ENCODE measurements at regions not wholly inside any gene's neighbourhood (a gene's known extent, or its start where the extent isn't known, plus 50 kb on each side); places are given as distances from the start of the nearest gene placed in this dataset.

GRCh38 chr18:67896451-67896850, 379.9 kb upstream of the DSEL start:
- Histone ChIP-seq H3K4me1 (ENCODE audit: control insufficient read depth, insufficient read depth, low read length) (no peaks in the 10 kb centered on the region), H3K4me3 (ENCODE audit: low read length) (no peak overlapping the region), H3K36me3 (ENCODE audit: control insufficient read depth, insufficient read depth, low read length) (no peaks in the 10 kb centered on the region), H3K27me3 (ENCODE audit: control insufficient read depth, insufficient read depth, low read length) (no peaks in the 10 kb centered on the region), H3K27ac (ENCODE audit: low read depth, low read length) (no peak overlapping the region), H3K9ac (ENCODE audit: low read length) (no peak overlapping the region)

DNA sequence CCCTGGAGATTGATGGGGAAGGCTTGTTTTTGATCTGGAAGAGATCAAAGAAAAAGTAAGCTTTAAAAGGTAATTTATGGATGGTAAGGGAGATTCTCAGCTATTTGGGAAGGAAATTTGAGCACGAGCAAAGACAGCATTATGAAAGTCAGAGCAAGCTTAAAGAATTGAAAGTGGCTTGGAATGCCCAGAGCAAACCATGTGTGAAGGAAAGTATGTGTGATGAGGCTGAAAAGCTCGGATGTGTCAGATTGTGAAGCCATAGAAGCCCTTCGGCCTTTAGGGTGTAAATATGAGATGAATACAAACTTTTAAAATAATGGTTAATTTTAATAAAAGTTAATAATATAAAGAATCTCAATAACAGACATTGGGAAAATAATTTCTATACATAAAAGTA, 377.4 kb upstream of the DSEL start:
- H3K27ac ChIP-seq (ENCODE audit: low read depth, low read length): no peak overlapping the region
- H3K9ac ChIP-seq (ENCODE audit: low read length): no peak overlapping the region
- H3K4me1 ChIP-seq (ENCODE audit: control insufficient read depth, insufficient read depth, low read length): no peaks in the 10 kb centered on the region
- no peak overlapping the region for H3K4me3 ChIP-seq (ENCODE audit: low read length)
- no peaks in the 10 kb centered on the region for H3K27me3 ChIP-seq (ENCODE audit: control insufficient read depth, insufficient read depth, low read length)
- no peaks in the 10 kb centered on the region for H3K36me3 ChIP-seq (ENCODE audit: control insufficient read depth, insufficient read depth, low read length)

DNA sequence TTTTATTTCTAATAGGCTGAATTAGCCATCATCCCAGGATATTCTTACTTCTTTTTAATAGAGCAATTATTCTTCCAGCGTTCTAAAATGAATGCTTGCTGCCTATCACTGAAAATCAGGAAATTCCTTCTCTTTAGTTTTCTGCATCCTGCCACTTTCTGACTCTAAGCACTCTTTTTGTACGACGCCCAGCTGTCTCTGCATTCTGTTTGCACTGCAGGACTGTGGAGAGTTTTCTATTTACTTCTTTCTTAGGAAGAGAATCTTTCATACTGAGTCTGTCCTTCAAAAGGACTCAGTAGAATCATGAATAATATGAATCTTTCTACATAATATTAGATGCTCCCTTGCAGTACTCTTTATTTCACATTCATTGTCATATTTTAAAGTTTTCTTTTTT, 360.4 kb upstream of the DSEL start:
- Histone ChIP-seq H3K27me3 (ENCODE audit: control insufficient read depth, insufficient read depth, low read length) (no peaks in the 10 kb centered on the region), H3K36me3 (ENCODE audit: control insufficient read depth, insufficient read depth, low read length) (no peaks in the 10 kb centered on the region), H3K4me1 (ENCODE audit: control insufficient read depth, insufficient read depth, low read length) (no peaks in the 10 kb centered on the region), H3K27ac (ENCODE audit: low read depth, low read length) (no peak overlapping the region), H3K9ac (ENCODE audit: low read length) (no peak overlapping the region), H3K4me3 (ENCODE audit: low read length) (no peak overlapping the region)

- Histone ChIP-seq H3K36me3 (ENCODE audit: control insufficient read depth, insufficient read depth, low read length) (no peaks in the 10 kb centered on the region), H3K27ac (ENCODE audit: low read depth, low read length) (no peak overlapping the region), H3K27me3 (ENCODE audit: control insufficient read depth, insufficient read depth, low read length) (no peaks in the 10 kb centered on the region), H3K4me3 (ENCODE audit: low read length) (no peak overlapping the region), H3K9ac (ENCODE audit: low read length) (no peak overlapping the region), H3K4me1 (ENCODE audit: control insufficient read depth, insufficient read depth, low read length) (no peaks in the 10 kb centered on the region)
Measured at GRCh38 chr18:67875944-67876343, 359.4 kb upstream of the DSEL start.

GRCh38 chr18:67875060-67875459, 358.5 kb upstream of the DSEL start:
- Histone ChIP-seq H3K9ac (ENCODE audit: low read length) (no peak overlapping the region), H3K27me3 (ENCODE audit: control insufficient read depth, insufficient read depth, low read length) (no peaks in the 10 kb centered on the region), H3K4me3 (ENCODE audit: low read length) (no peak overlapping the region), H3K36me3 (ENCODE audit: control insufficient read depth, insufficient read depth, low read length) (no peaks in the 10 kb centered on the region), H3K27ac (ENCODE audit: low read depth, low read length) (no peak overlapping the region), H3K4me1 (ENCODE audit: control insufficient read depth, insufficient read depth, low read length) (no peaks in the 10 kb centered on the region)

DNA sequence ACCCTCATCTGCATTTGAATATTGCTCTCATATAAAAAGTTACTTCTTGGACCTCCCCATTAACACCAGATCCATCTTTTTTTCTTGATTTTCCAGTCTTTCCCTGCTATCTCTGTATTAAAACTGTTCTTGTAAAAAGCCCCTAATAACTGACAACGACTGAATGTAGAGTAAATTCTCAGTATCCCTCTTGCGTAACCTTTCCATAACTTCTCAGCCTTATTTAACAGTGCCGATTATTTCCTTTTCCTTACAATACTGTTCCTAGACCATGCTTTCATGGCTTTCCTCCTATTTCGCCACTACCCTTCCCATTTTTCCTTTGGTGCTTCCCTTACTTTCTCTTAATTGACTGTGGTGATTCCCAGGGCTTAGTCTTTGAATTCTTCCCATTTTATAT, 348.9 kb upstream of the DSEL start:
- H3K4me3 ChIP-seq (ENCODE audit: low read length): no peak overlapping the region
- no peaks in the 10 kb centered on the region for H3K27me3 ChIP-seq (ENCODE audit: control insufficient read depth, insufficient read depth, low read length)
- H3K9ac ChIP-seq (ENCODE audit: low read length): no peak overlapping the region
- no peaks in the 10 kb centered on the region for H3K36me3 ChIP-seq (ENCODE audit: control insufficient read depth, insufficient read depth, low read length)
- no peak overlapping the region for H3K27ac ChIP-seq (ENCODE audit: low read depth, low read length)
- no peaks in the 10 kb centered on the region for H3K4me1 ChIP-seq (ENCODE audit: control insufficient read depth, insufficient read depth, low read length)

DNA sequence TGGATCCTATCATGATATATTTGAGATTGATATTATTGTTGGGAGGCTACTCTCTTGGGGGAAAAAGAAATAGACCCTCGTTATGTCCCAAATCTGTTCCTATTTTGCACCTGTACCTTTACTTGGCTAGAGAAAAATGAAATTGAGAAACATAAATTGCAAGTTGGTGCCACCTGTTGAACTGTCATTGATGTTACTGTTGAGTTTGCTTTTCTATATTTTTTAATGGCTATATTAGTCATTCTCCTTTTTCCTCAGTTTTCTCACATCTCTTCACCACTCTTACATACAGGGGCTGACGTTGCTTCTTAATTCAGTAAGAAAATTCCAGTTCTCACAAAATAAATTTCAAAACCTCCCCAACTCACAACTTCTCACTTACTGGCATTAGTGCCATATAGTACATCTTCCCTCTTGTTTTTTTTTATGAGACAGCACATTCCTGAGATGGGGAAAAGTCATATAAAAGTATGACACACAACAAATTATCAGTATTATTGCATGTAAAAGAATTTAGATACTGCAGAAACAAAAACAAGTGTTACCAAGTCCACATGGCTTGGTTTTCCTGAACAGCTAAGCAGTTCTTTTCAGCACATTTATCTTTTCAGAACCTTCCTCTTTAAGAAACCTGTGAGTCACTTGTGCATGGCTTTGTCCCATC, 348.3 kb upstream of the DSEL start:
- Histone ChIP-seq H3K27ac (ENCODE audit: low read depth, low read length) (no peak overlapping the region), H3K27me3 (ENCODE audit: control insufficient read depth, insufficient read depth, low read length) (no peaks in the 10 kb centered on the region), H3K9ac (ENCODE audit: low read length) (no peak overlapping the region), H3K4me1 (ENCODE audit: control insufficient read depth, insufficient read depth, low read length) (no peaks in the 10 kb centered on the region), H3K36me3 (ENCODE audit: control insufficient read depth, insufficient read depth, low read length) (no peaks in the 10 kb centered on the region), H3K4me3 (ENCODE audit: low read length) (no peak overlapping the region)

DNA sequence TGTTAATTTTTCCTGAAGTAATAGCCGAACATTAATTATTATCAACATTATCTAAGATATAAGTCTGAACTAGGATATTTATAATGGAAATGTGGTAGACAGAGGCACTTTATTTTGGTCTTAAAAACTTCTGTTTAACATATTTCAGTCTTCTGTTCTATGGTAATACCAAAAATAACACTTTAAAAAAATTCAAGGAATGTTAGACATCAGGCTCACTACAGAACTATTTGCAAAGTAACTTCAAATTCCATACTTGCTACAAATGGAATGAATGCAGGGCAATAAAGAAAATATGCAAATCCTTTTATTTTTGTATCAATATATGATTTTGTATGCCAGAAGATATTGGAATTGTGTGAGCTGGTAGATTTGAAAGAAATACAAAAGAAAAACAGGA, 345.5 kb upstream of the DSEL start:
- no peak overlapping the region for H3K9ac ChIP-seq (ENCODE audit: low read length)
- H3K27ac ChIP-seq (ENCODE audit: low read depth, low read length): no peak overlapping the region
- no peaks in the 10 kb centered on the region for H3K27me3 ChIP-seq (ENCODE audit: control insufficient read depth, insufficient read depth, low read length)
- H3K4me3 ChIP-seq (ENCODE audit: low read length): no peak overlapping the region
- no peaks in the 10 kb centered on the region for H3K4me1 ChIP-seq (ENCODE audit: control insufficient read depth, insufficient read depth, low read length)
- H3K36me3 ChIP-seq (ENCODE audit: control insufficient read depth, insufficient read depth, low read length): no peaks in the 10 kb centered on the region

DNA sequence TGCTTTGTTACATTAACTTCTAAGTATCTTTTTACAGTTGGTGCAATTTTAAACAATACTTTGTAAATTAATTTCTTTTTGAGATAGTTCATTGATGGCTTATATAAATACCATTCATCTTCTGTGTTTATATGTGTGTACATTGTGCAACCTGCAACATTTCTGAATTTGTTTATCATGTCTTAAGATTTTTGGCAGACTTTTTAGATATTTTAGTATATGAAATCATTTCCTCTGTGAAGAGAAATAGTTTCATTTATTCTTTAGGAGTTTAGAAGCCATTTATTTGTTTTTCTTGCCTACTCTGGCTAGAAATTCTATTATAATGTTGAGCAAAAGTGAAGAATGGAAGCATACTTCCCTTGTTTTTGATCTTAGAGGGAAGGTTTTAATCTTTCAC, 337.8 kb upstream of the DSEL start:
- no peak overlapping the region for H3K27ac ChIP-seq (ENCODE audit: low read depth, low read length)
- H3K4me1 ChIP-seq (ENCODE audit: control insufficient read depth, insufficient read depth, low read length): no peaks in the 10 kb centered on the region
- H3K9ac ChIP-seq (ENCODE audit: low read length): no peak overlapping the region
- no peak overlapping the region for H3K4me3 ChIP-seq (ENCODE audit: low read length)
- no peaks in the 10 kb centered on the region for H3K27me3 ChIP-seq (ENCODE audit: control insufficient read depth, insufficient read depth, low read length)
- H3K36me3 ChIP-seq (ENCODE audit: control insufficient read depth, insufficient read depth, low read length): no peaks in the 10 kb centered on the region

- no peaks in the 10 kb centered on the region for H3K36me3 ChIP-seq (ENCODE audit: control insufficient read depth, insufficient read depth, low read length)
- no peak overlapping the region for H3K4me3 ChIP-seq (ENCODE audit: low read length)
- no peaks in the 10 kb centered on the region for H3K27me3 ChIP-seq (ENCODE audit: control insufficient read depth, insufficient read depth, low read length)
Measured at GRCh38 chr18:67846422-67847098, 330.0 kb upstream of the DSEL start.

DNA sequence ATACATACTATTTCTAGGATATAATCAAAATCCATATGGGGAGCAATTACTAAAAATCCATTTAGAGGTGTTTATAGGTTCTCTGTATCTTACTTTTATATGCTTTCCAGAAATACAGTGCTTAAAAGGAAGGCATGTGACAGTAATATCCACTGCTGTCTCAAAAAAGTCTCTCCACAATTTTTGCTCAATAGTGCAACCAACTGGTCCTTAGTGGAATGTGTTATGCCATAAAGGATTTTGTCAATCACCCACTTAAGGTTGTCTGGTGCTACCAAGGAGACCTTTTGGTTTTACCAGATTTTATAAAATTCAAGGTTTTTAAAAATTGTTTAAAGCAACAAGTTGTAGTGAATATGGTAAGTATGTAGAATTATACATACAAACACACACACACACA, 328.5 kb upstream of the DSEL start:
- Histone ChIP-seq H3K27ac (ENCODE audit: low read depth, low read length) (no peak overlapping the region), H3K36me3 (ENCODE audit: control insufficient read depth, insufficient read depth, low read length) (no peaks in the 10 kb centered on the region), H3K4me3 (ENCODE audit: low read length) (no peak overlapping the region), H3K9ac (ENCODE audit: low read length) (no peak overlapping the region), H3K27me3 (ENCODE audit: control insufficient read depth, insufficient read depth, low read length) (no peaks in the 10 kb centered on the region), H3K4me1 (ENCODE audit: control insufficient read depth, insufficient read depth, low read length) (no peaks in the 10 kb centered on the region)

More at GRCh38 chr18:67846422-67847098, 330.0 kb upstream of the DSEL start:
- H3K4me1 ChIP-seq (ENCODE audit: control insufficient read depth, insufficient read depth, low read length): no peaks in the 10 kb centered on the region
- no peak overlapping the region for H3K9ac ChIP-seq (ENCODE audit: low read length)
- no peak overlapping the region for H3K27ac ChIP-seq (ENCODE audit: low read depth, low read length)

- Histone ChIP-seq H3K4me3 (ENCODE audit: low read length) (no peak overlapping the region), H3K27me3 (ENCODE audit: control insufficient read depth, insufficient read depth, low read length) (no peaks in the 10 kb centered on the region), H3K4me1 (ENCODE audit: control insufficient read depth, insufficient read depth, low read length) (no peaks in the 10 kb centered on the region), H3K9ac (ENCODE audit: low read length) (no peak overlapping the region), H3K36me3 (ENCODE audit: control insufficient read depth, insufficient read depth, low read length) (no peaks in the 10 kb centered on the region), H3K27ac (ENCODE audit: low read depth, low read length) (no peak overlapping the region)
Measured at GRCh38 chr18:67840379-67840778, 323.9 kb upstream of the DSEL start.

DNA sequence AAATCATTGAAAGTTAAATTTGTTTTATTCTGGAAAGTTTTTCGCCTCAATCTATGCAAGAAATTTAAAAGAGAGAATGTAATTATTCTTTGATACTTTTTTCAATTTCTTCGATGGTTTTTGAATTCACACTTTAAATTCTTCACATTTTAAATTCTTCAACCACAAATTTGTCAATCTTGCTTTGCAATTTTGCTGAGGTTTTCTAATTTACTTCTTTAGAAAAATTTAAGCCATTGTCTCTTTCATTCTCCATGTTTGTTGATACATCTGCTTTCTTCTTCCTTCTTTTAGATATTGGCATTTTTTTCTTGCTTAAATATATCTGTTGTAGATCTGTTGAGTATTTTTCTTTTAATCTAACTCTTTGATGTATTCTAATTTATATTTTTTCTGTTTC, 301.9 kb upstream of the DSEL start:
- H3K9ac ChIP-seq (ENCODE audit: low read length): no peak overlapping the region
- no peak overlapping the region for H3K27ac ChIP-seq (ENCODE audit: low read depth, low read length)
- no peaks in the 10 kb centered on the region for H3K4me1 ChIP-seq (ENCODE audit: control insufficient read depth, insufficient read depth, low read length)
- H3K36me3 ChIP-seq (ENCODE audit: control insufficient read depth, insufficient read depth, low read length): no peaks in the 10 kb centered on the region
- H3K4me3 ChIP-seq (ENCODE audit: low read length): no peak overlapping the region
- H3K27me3 ChIP-seq (ENCODE audit: control insufficient read depth, insufficient read depth, low read length): no peaks in the 10 kb centered on the region
